ENCODE measurements at regions not wholly inside any gene's neighbourhood (a gene's known extent, or its start where the extent isn't known, plus 50 kb on each side); places are given as distances from the start of the nearest gene placed in this dataset.

DNA sequence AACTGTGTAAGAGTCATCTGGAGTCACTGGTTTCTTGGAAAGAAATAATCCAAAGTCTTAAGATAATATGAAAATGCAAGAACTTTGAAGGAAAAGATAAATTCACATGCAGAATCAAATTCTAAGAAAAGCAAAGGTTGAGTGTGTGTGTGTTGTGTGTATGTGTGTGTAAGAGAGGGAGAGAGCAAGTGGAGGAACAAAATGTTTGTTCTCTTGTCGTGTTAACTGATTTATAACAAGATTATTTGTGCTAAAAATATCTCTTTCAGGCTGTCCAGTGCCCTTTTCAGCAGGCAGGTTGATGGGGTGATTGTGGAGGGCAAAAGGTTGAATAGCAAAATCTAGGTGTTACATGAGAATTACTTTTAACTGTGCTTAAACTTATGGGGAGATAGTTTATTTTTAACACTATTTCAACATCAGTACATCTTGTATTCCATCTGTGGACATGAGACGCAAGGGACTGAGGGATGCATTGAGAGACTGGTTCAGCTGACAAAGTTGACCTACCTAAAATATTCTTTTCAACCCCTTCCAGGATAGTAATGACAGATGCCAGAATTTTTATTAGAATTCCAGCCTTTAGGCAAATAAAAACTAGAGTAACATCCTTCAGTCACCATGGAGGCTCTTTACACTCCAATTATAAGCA is 342.4 kb upstream of the CD180 start:
- DNase-seq = no peak
- Histone ChIP-seq H3K36me3 (no peaks in the 10 kb centered on the region), H3K27ac (no peak overlapping the region), H3K4me3 (ENCODE audit: low read depth, low read length) (no peak overlapping the region), H3K9me3 (ENCODE audit: severe bottlenecking) (no peaks in the 10 kb centered on the region), H3K27me3 (ENCODE audit: insufficient read depth, low read depth, severe bottlenecking) (no peaks in the 10 kb centered on the region)
- TF ChIP-seq, protein P1, sequence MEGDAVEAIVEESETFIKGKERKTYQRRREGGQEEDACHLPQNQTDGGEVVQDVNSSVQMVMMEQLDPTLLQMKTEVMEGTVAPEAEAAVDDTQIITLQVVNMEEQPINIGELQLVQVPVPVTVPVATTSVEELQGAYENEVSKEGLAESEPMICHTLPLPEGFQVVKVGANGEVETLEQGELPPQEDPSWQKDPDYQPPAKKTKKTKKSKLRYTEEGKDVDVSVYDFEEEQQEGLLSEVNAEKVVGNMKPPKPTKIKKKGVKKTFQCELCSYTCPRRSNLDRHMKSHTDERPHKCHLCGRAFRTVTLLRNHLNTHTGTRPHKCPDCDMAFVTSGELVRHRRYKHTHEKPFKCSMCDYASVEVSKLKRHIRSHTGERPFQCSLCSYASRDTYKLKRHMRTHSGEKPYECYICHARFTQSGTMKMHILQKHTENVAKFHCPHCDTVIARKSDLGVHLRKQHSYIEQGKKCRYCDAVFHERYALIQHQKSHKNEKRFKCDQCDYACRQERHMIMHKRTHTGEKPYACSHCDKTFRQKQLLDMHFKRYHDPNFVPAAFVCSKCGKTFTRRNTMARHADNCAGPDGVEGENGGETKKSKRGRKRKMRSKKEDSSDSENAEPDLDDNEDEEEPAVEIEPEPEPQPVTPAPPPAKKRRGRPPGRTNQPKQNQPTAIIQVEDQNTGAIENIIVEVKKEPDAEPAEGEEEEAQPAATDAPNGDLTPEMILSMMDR (IDR thresholded peaks at IDR 0.05; ENCODE audit: low read depth, low read length) = no peak

DNA sequence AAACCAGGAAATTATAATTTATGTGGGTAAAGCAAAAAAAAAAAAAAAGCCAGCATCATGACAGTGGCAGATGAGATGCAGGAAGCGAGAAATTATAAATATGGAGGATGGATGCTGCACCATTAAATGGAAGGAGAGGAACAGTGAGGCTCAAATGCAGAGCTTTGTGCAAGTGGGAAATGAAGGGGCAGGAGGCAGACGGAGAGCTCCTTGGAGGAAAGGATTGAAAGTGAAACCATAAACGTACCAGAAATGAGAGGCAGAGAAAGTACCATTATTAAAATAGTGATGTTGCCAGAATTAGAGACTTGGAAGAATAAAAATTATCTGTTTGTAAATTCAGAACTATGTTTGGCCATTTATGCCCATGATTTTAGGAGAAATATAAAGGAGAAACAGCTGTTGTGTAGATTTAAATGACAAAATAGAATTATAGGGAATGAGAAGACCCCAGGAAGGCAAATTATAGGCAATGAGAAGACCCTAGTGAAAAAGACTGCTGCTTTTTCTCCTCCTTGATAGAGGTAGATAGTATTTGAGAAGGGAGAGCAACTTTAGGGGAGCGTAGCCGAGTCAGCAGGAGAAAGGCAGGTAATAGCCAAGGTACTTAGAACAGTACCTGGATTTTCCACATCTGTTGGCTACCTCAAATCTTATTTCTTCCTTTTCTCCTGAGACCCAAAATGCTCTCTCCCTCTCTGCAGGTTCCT is 341.0 kb upstream of the CD180 start:
- TF ChIP-seq, protein P1 (IDR thresholded peaks at IDR 0.05; ENCODE audit: low read depth, low read length) = no peak
- no peak overlapping the region for H3K27ac ChIP-seq
- no peaks in the 10 kb centered on the region for H3K27me3 ChIP-seq (ENCODE audit: insufficient read depth, low read depth, severe bottlenecking)
- H3K9me3 ChIP-seq (ENCODE audit: severe bottlenecking) = no peaks in the 10 kb centered on the region
- no peak overlapping the region for H3K4me3 ChIP-seq (ENCODE audit: low read depth, low read length)
- DNase-seq = no peak
- no peaks in the 10 kb centered on the region for H3K36me3 ChIP-seq

DNA sequence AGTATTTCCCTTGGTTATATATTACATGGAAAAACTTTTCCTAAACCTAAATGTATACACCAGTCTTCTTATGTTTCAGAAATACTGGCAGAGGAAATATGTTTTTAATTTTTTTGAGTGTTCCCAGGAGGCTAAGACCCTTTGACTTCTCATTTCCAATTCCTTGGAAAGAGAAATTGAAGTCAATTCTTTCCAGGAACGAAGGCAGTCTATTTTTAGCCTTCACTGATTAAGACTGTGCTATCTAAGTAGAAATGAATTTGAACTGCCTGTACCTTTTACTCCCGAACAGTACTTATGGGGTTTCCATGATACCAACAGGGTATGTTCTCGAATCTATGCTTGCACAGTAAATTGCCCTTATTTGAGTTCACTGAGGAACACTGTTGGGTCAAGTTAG is 340.3 kb upstream of the CD180 start:
- TF ChIP-seq, protein P1 (IDR thresholded peaks at IDR 0.05; ENCODE audit: low read depth, low read length) = no peak
- no peak overlapping the region for H3K4me3 ChIP-seq (ENCODE audit: low read depth, low read length)
- H3K9me3 ChIP-seq (ENCODE audit: severe bottlenecking) = no peaks in the 10 kb centered on the region
- H3K27me3 ChIP-seq (ENCODE audit: insufficient read depth, low read depth, severe bottlenecking) = no peaks in the 10 kb centered on the region
- H3K36me3 ChIP-seq = no peaks in the 10 kb centered on the region
- H3K27ac ChIP-seq = no peak overlapping the region
- no peak for DNase-seq

DNA sequence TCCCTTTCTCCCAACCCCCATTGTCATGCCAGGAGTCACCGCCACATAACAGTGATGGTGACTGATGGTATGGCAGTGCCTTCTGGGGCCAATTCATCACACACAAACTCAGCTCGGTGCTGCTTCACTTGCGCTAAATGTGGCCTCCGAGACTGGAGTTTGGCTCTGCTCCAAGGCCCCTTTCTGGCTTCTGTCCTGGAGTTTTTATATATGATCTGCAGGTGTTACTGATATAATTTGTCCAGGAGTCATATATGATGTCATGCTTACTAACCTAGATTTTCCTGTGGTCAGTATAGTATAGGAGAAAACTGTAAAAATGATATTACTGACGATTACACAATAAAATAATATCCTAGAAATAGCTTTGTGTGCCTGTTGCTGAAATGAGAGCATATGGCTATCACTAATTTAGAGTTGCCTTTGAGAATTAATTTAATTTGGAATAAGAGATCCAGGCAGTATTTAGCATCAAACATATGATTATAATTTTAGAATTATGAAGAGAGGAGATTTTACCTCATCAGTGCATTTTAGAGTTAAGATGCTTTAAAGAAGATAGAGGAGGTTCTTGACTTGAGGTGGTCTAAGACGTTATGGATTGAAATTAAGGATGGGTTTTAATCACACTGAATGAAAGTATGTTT is 334.1 kb upstream of the CD180 start:
- peaks cover 3% of the 10 kb centered on the region for H3K9me3 ChIP-seq (ENCODE audit: severe bottlenecking)
- no peak for DNase-seq
- H3K27ac ChIP-seq = no peak overlapping the region
- TF ChIP-seq, protein P1 (IDR thresholded peaks at IDR 0.05; ENCODE audit: low read depth, low read length) = no peak
- H3K4me3 ChIP-seq (ENCODE audit: low read depth, low read length) = no peak overlapping the region
- no peaks in the 10 kb centered on the region for H3K27me3 ChIP-seq (ENCODE audit: insufficient read depth, low read depth, severe bottlenecking)
- no peaks in the 10 kb centered on the region for H3K36me3 ChIP-seq

DNA sequence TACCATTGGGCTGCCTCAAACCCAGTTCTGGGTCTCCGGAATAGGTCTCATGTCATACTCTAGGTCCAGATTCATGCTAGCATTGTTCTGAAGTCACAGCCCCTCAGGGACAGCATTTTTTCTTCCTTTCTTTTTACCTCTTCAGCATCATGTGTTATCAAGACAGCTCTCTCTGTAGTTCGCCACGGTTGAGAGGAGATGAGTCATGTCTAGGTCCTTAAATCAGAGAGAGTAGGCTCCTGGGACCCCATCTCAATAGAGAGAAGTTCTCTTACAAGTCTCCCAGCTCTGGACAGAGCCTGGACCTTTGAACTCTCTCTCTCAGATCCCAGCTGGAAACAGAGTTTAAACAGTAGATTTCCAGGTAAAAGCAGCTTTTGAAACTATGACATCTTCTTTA is 332.4 kb upstream of the CD180 start:
- Histone ChIP-seq H3K27me3 (ENCODE audit: insufficient read depth, low read depth, severe bottlenecking) (no peaks in the 10 kb centered on the region), H3K9me3 (ENCODE audit: severe bottlenecking) (peaks cover 3% of the 10 kb centered on the region), H3K36me3 (no peaks in the 10 kb centered on the region), H3K4me3 (ENCODE audit: low read depth, low read length) (no peak overlapping the region), H3K27ac (no peak overlapping the region)
- TF ChIP-seq, protein P1 (IDR thresholded peaks at IDR 0.05; ENCODE audit: low read depth, low read length) = no peak
- DNase-seq = no peak

All from WERI-Rb-1 (cell line).